Right kidney (tissue), 1 donor: ENCODE measurements at regions not wholly inside any gene's neighbourhood (a gene's known extent, or its start where the extent isn't known, plus 50 kb on each side); places are given as distances from the start of the nearest gene placed in this dataset.
"Not testable (repeated sequence)": the region's sequence is repeated elsewhere in the genome, so short reads cannot be mapped to it uniquely, and the experiment has no call there.

Source experiments
- DNase-seq: peaks from one replicate; pipeline ENCODE4 v3.0.0-alpha.2; 2016

- DNase-seq, result no peak
Measured at GRCh38 chr4:43089730-43090129, 197.2 kb downstream of the GRXCR1 start.

DNA sequence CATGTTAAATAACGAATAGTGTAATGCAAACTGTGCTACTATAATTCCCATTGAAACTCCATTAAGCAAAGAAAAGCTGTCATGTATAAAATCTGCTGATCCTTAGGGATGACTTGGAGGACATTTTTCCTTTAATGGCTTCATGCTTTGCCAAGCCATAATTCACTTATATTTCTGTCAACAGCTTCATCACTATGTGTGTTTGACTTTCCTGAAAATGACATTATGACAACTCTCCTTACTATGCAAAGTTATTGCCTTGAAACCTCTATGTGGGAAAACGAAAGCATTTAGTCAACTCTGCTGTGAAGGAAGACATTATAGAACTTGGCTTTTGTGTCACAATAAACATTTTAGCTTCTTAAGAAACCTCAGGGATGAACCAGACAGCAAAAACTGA, 210.5 kb downstream of the GRXCR1 start:
- DNase-seq, result no peak

DNA sequence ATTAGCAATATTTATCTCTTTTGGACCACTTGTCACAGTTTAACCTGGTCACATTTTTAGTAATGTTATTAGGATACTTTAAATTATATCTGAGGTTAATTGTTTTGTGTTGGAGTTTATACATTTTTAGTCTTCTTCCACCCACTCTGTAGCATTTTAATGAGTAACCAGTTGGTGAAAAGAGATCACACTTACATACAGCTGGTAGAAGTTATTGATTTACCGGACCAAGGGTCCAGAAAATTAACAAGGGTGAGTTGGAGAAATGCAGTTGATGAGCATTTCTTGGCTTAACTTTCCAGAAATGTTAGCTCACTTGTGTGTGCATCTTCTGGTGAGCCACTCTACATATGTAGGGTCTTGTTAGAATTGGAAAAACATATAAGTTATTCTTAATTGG, 219.6 kb downstream of the GRXCR1 start:
- DNase-seq, result no peak

DNA sequence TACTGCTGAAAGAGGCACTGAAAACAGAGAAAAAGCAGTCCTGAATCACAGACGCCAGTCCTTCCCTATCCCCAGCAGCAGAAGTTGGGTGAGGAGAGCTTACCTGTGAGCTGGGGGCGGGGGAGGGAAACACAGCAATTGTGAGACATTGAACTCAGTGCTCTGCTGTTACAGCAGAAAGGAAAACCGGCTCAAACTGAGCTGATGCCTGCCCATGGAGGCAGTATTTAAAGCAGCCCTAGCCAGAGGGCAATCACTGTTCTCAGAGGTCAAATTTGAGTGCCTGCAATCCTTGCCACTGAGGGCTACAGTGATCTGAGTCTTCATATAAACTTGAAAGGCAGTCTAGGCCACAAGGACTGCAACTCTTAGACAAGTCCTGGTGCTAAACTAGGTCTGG, 220.7 kb downstream of the GRXCR1 start:
- no peak for DNase-seq

DNA sequence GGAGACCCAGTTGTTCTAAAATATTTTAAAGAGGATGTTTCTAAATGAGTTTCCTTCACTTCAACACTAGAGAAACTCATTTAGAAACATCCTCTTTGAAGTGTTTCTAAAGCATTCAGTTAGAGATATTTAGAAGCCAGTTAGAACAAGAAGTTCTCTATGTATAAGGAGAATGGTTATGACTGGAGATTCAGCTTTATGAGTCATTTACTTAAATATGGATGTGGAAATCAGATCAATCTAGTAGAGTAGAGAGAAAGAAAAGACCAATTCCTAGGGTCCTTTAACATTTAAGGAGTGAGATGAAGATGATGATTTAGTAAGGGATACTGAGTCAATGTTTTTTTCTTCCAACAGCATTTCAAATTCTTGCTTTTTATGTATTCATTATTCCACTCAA, 234.1 kb downstream of the GRXCR1 start:
- DNase-seq, result no peak

GRCh38 chr4:43130228-43131021, 237.9 kb downstream of the GRXCR1 start:
- no peak for DNase-seq

- no peak for DNase-seq
Measured at GRCh38 chr4:43132010-43132582, 239.6 kb downstream of the GRXCR1 start.

DNA sequence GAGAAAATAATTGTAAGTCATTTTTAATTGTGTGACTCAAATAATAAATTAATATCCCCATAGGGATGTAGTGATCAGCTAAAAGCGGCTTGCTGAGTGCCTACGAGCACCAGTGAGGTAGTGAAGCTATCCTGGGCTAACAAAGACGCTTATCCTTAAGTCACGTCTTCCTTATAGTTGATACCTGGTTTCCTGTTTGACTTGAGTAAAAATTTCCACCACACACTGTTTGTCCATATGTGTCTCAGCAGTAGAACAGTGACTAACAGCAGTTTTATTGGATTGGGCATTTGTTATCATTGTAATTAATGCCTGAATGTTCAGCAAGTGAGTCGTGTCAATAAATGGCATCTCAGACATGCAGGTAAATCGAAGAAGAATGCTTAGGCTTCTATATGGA, 241.1 kb downstream of the GRXCR1 start:
- no peak for DNase-seq

DNA sequence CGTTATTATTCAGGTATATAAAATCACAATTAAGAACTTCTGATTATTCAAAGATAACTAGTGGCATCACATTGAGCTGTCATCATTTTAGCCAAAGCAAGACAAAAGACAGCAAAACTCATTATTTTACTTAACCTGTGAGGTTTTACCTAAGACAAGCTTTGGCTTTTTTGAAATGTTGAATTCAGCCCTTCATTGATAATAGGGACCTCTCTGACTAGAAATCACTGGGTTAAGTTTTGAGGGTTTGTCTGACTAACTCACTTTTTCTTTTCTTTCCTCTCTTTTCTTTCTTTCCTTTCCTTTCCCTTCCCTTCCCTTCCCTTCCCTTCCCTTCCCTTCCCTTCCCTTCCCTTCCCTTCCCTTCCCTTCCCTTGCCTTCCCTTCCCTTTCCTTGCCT, 244.2 kb downstream of the GRXCR1 start:
- DNase-seq, result no peak

- DNase-seq, result no peak
Measured at GRCh38 chr4:43146198-43146597, 253.7 kb downstream of the GRXCR1 start.

DNA sequence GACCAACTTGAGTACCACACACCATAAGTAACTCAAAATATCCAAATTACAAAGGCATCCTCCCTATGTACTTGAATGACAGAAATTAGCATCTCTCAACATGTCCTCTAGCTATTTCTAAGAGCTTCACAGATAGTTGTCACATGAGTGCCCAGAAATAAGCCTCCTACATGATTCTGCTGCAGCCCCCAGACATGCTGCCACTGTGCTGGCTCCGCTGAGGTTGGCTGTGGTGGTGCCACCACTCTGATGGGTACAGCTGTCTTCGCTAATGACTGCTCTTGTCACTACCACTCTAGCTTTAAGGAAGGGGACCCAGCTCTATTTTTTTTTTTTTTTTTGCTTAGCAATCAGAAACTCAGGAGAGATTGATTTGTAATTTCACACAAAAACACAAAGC, 256.0 kb downstream of the GRXCR1 start:
- no peak for DNase-seq

GRCh38 chr4:43163101-43163792, 270.7 kb downstream of the GRXCR1 start:
- DNase-seq, result no peak

GRCh38 chr4:43189741-43190140, 297.2 kb downstream of the GRXCR1 start:
- DNase-seq, result no peak

GRCh38 chr4:43212576-43212975, 320.1 kb downstream of the GRXCR1 start:
- DNase-seq, result not testable (repeated sequence)

DNA sequence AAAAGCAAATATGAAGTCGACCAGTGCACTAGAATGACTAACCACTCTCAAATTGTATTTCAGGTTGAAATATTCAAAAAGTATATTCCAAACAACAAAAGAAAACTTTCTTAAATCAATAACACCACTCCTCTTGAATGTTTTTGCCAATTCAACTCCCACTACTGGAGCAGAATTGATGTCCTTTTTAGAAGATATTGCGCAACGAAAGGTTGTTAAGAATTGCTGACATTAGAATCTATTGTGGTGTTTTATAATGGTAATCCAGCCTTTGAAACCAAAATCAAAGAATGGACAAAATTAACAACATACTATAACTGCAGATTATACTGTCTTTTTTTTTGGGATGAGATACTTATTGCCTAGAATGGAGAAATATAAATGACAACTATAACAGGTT, 331.3 kb downstream of the GRXCR1 start:
- no peak for DNase-seq

GRCh38 chr4:43224559-43224958, 332.0 kb downstream of the GRXCR1 start:
- no peak for DNase-seq

DNA sequence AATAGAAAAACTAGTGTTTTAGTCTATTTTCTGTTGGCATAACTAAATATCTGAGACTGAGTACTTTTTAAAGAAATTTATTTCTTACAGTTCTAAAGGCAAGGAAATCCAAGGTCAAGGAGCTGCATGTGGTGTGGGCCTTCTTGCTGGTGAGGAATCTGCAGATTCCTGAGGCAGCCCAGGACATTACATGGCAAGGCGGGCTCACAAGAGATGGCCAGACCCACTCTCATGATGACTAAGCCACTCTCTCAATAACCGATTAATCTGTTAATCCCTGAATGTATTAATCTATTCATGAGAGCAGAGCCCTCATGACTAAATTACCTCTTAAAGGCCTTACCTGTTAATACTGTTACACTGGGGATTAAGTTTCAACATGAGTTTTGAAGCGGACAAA, 340.8 kb downstream of the GRXCR1 start:
- no peak for DNase-seq

- DNase-seq, result no peak
Measured at GRCh38 chr4:43234626-43235415, 342.3 kb downstream of the GRXCR1 start.

DNA sequence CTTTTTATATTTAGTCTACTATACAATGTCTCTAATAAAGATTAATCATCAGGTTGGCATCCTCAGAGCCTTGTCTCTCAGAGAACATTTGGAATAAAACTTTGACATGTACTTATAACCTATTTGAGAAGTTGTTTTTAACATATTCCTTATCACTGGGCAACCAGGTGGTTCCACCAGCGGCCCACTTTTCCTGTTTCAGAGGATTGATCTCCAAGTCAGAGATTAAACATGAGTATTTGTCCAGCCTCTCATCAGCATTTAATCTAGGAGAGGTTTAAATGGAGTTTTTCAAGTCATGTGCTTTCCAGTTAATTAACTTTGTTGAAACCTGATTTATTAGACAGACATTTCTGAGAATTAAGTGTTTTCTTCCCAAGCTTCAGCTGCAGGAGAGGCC, 345.5 kb downstream of the GRXCR1 start:
- no peak for DNase-seq

DNA sequence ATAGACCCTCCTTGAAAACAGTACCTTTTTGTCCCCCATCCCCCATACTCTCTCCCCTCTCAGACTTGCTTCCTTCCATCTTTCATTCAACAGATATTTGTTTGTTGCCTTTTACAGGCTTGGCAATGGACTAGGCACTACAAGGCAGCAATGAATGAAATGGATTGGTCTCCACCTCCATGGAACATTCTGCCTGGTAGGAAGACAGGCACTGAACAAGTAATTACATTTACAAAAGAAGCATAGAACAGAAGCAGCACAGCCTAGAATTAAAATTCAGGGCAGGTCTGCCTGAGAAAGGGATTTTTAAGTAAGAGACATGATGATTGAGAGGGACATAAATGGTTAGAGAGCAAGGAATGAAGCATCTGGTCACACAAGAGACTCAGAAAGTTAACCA, 346.1 kb downstream of the GRXCR1 start:
- no peak for DNase-seq

DNA sequence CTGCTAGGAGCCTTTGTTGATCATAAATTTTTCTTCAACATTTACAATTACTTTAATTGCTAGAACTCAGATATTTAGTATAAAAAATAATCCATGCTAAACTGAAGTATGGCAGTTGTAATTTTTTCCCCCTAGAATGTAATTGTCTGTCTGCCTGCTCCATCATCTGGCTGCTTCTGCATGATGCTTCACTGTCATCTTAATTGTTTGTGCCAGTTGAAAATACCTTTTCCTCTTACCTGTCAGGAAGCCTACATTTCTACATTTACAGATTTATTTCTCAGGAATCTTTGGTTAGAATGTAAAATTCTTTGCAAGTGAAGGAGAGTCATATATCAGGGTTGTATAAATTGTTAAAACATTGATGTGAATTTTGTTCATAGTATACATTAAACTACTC, 348.6 kb downstream of the GRXCR1 start:
- no peak for DNase-seq

GRCh38 chr4:43242606-43243005, 350.1 kb downstream of the GRXCR1 start:
- DNase-seq, result no peak
